Kidney (tissue), 13 donors: ENCODE measurements at regions not wholly inside any gene's neighbourhood (a gene's known extent, or its start where the extent isn't known, plus 50 kb on each side); places are given as distances from the start of the nearest gene placed in this dataset.

Experiments used
- DNase-seq, 5 donors: peaks; one replicate each; pipeline ENCODE4 v3.0.0-alpha.2; 2013 to 2020
- FAIRE-seq: peaks from 2 replicates; lab custom pipeline; 2012; peaks lifted over from hg19 to GRCh38; lab: Jason Lieb, UNC
- H3K27ac ChIP-seq, 2 donors: one replicate each; pipeline ENCODE4 v1.7.0; 2013; ENCODE audit warnings: low read depth in 2 of 2, low read length in 2 of 2, inconsistent platforms in 1 of 2
- H3K27me3 ChIP-seq: one replicate; pipeline ENCODE4 v1.7.1; 2013; ENCODE audit warnings: low read length, inconsistent platforms; ENCODE audit not compliant: control insufficient read depth, insufficient read depth
- H3K36me3 ChIP-seq, 3 donors: one replicate each; pipeline versions ENCODE4 v1.7.0 to v1.7.1; 2013; ENCODE audit warnings: low read length in 3 of 3, control low read depth in 1 of 3, inconsistent platforms in 1 of 3; ENCODE audit not compliant: insufficient read depth in 3 of 3, control insufficient read depth in 2 of 3
- H3K4me1 ChIP-seq, 3 donors: one replicate each; pipeline versions ENCODE4 v1.7.0 to v1.7.1; 2013; ENCODE audit warnings: low read length in 3 of 3, inconsistent platforms in 1 of 3, low read depth in 1 of 3; ENCODE audit not compliant: control insufficient read depth in 2 of 3, insufficient read depth in 2 of 3
- H3K4me3 ChIP-seq, 3 donors: one replicate each; pipeline versions ENCODE4 v1.7.0 to v1.8.1; 2013; ENCODE audit warnings: low read length in 3 of 3, control low read depth in 1 of 3, inconsistent platforms in 1 of 3
- H3K9ac ChIP-seq, 3 donors: one replicate each; pipeline versions ENCODE4 v1.7.0 to v1.7.1; 2013; ENCODE audit warnings: low read length in 3 of 3, control low read depth in 1 of 3, inconsistent platforms in 1 of 3
- H3K9me3 ChIP-seq, 3 donors: one replicate each; pipeline versions ENCODE4 v1.7.0 to v1.7.1; 2013; ENCODE audit warnings: low read length in 3 of 3, control low read depth in 1 of 3, inconsistent platforms in 1 of 3; ENCODE audit not compliant: control insufficient read depth in 2 of 3, insufficient read depth in 1 of 3
- intact Hi-C: fragments of 100-400 bp; cut with DNase I; formaldehyde crosslinking; loops from one replicate; pipeline ENCODE4 v1.11.1; 2022
- TF ChIP-seq, protein P1 (sequence below): IDR thresholded peaks from 3 replicates; pipeline ENCODE4 v1.5.1; 2012; ENCODE audit warnings: mild to moderate bottlenecking, moderate library complexity, borderline replicate concordance; ENCODE audit not compliant: insufficient read depth; ENCODE audit errors: extremely low read depth
- donor health status: control.
- donor health status: control.
- donor health status: control.
- donor health status: control.
- donor health status: control.
- donor health status: DM: yes; HTN: yes; CAD: no.
- donor health status: Normal renal cell carcinoma (clear cell type).

GRCh38 chr9:82091100-82091499 lies 102.5 kb downstream of the SPATA31D1 start:
- Histone ChIP-seq H3K36me3 (no peaks in the 10 kb centered on the region), H3K27ac (no peak overlapping the region), H3K27me3 (no peaks in the 10 kb centered on the region), H3K9me3 (no peaks in the 10 kb centered on the region), H3K9ac (no peak overlapping the region), H3K4me3 (no peak overlapping the region), H3K4me1 (no peaks in the 10 kb centered on the region)
- intact Hi-C loops = no loop called here
- FAIRE-seq (no peak), DNase-seq (no peak)
- TF ChIP-seq, protein P1, sequence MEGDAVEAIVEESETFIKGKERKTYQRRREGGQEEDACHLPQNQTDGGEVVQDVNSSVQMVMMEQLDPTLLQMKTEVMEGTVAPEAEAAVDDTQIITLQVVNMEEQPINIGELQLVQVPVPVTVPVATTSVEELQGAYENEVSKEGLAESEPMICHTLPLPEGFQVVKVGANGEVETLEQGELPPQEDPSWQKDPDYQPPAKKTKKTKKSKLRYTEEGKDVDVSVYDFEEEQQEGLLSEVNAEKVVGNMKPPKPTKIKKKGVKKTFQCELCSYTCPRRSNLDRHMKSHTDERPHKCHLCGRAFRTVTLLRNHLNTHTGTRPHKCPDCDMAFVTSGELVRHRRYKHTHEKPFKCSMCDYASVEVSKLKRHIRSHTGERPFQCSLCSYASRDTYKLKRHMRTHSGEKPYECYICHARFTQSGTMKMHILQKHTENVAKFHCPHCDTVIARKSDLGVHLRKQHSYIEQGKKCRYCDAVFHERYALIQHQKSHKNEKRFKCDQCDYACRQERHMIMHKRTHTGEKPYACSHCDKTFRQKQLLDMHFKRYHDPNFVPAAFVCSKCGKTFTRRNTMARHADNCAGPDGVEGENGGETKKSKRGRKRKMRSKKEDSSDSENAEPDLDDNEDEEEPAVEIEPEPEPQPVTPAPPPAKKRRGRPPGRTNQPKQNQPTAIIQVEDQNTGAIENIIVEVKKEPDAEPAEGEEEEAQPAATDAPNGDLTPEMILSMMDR = no peak

DNA sequence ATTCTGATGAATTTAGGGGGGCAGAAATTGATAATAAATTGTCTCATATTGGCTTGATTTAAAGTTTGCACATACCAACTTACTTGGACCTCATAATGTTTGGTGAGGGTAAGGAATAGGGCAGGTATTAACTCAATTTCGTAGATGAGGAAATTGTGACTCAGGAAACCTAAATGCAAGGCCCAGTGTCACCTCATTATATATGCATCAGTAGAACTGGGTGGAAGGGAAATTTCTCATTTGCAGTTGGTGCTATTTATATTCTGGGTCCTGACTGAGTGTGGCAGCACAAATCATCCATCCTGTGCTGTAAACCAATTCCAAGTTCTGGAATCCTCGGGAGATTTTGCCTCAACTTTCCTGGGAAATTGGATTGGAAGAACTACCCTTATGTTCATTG lies 103.0 kb downstream of the SPATA31D1 start:
- Histone ChIP-seq H3K36me3 (no peaks in the 10 kb centered on the region), H3K27ac (no peak overlapping the region), H3K9ac (no peak overlapping the region), H3K27me3 (no peaks in the 10 kb centered on the region), H3K9me3 (no peaks in the 10 kb centered on the region), H3K4me1 (no peaks in the 10 kb centered on the region), H3K4me3 (no peak overlapping the region)
- TF ChIP-seq, protein P1 = no peak
- FAIRE-seq (no peak), DNase-seq (no peak)
- intact Hi-C loops = no loop called here

DNA sequence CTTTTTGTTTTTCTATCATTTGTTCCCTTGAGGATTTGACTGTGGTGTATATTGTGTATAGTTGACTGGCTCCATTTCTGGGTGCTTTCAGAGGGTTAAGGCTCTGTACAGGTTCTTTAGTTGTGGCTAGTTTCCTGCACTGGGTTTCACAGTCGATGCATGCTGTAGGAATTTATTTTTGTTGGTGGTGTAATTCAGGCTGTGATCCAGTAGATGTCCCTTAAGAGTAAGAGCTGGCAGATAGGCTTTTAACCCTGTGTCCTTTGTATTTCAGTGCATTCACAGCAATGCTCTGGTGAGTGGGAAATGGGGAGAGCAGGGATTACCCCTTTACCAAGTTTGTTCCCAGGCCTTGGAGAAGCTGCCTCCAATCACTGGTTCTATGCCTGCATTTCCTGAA lies 112.9 kb downstream of the SPATA31D1 start:
- Histone ChIP-seq H3K4me1 (no peaks in the 10 kb centered on the region), H3K27ac (no peak overlapping the region), H3K36me3 (no peaks in the 10 kb centered on the region), H3K9me3 (peaks cover 0 to 10% (median 0%) of the 10 kb centered on the region in 3 donors), H3K4me3 (no peak overlapping the region), H3K27me3 (no peaks in the 10 kb centered on the region), H3K9ac (no peak overlapping the region)
- no peak for DNase-seq
- intact Hi-C loops = no loop called here
- TF ChIP-seq, protein P1 = no peak
- no peak for FAIRE-seq

DNA sequence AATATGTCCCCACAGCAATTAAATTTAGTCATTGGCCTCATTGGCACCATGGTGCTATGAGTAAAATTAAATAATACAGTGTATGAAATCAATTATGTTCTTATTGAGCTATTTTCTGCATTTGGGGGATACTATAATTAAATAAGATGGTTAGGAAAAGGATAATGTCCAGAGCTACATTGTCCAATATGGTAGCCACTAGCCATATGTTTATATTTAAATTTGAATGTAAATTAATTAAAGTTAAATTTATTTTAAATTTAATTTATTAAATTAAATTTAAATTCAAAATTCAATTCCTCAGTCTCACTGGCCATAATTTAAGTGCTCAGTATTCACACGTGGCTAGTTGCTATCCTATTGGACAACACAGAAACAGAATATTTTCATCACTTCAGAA lies 115.7 kb downstream of the SPATA31D1 start:
- no peaks in the 10 kb centered on the region for H3K4me1 ChIP-seq
- no peak overlapping the region for H3K4me3 ChIP-seq
- peaks cover 0 to 6% (median 0%) of the 10 kb centered on the region in 3 donors for H3K9me3 ChIP-seq
- TF ChIP-seq, protein P1 = no peak
- H3K9ac ChIP-seq = no peak overlapping the region
- DNase-seq (no peak), FAIRE-seq (no peak)
- no peaks in the 10 kb centered on the region for H3K27me3 ChIP-seq
- H3K36me3 ChIP-seq = no peaks in the 10 kb centered on the region
- H3K27ac ChIP-seq = no peak overlapping the region
- intact Hi-C loops = no loop called here
